ENCODE measurements at regions not wholly inside any gene's neighbourhood (a gene's known extent, or its start where the extent isn't known, plus 50 kb on each side); places are given as distances from the start of the nearest gene placed in this dataset.

- no peak for DNase-seq
Observed at GRCh38 chr5:39863926-39864552, 439.3 kb upstream of the DAB2 start.

DNA sequence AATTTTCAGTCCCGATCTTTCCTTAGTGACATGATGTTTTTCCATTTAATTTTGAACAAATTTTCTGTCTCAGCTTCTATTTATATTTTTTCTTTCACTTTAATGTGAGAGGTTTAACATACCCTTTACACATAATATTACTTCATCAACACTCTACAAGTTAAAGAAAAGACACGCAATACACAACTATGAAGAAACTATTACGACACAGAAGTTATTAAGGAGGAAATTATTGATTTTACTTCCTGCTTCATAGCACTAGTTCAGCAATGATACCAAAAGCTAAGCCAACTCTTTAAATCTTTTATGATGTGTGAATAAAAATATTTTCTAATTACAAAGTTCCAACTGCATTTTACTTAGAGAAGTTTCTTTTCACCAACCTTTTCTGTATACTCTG is 432.3 kb upstream of the DAB2 start:
- DNase-seq = no peak

GRCh38 chr5:39854771-39855410 is 430.1 kb upstream of the DAB2 start:
- DNase-seq = no peak

- no peak for DNase-seq
Observed at GRCh38 chr5:39850291-39850690, 425.5 kb upstream of the DAB2 start.

DNA sequence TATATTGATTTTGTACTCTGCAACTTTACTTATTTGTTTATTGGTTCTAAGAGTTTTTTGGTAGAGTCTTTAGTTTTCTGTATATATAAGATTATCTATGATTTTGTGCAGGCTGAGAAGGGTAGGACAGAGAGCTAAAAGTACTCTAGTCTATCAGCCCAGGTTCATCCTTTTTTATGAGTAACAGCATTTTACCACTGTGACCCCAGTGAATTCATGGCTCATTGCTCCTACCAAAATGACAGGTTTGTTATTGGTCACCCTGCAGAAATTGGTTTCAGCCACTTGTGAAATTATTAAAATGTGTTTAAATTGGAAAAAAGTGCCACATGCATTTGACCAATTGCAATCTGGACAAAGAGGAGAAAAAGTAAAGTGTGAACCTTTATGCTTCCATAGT is 421.4 kb upstream of the DAB2 start:
- DNase-seq = no peak

- DNase-seq = no peak
Observed at GRCh38 chr5:39843767-39844166, 419.0 kb upstream of the DAB2 start.

DNA sequence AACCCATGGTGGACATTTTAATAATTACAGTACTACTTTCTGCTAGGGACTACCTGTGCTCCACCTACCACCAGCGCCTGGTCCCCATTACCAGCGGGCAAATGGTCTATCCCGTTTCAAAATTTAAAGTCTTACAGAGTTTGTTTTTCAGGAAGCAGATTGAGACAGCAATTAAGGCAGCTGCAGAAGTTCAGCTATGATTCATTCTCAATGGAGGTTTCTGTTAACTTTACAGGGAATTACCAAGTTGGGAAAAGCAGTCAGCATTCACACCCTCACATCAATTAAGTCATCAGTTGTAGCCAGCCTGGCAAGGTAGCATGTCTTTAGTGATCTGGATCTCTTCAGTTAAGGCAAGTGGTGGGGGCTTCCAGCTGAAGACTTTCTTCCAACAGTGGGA is 410.6 kb upstream of the DAB2 start:
- no peak for DNase-seq

DNA sequence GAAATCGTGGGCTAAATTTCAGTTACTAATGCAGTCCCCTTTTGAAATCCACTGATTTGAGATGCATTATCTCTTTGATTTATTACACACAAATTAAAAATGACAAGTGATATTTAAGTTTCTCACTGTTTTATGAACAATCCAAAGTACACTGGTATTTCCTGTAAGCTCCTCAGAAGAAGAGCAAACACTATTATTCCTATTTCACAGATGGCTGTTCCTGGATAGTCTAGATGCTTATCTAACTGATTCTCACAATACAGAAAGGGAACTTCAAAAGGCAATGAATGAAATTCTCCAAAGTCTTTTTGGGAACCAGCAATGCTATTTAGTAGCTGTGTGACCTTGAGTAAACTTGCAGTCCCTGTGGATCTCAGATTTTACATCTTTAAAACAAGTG is 404.7 kb upstream of the DAB2 start:
- no peak for DNase-seq

DNA sequence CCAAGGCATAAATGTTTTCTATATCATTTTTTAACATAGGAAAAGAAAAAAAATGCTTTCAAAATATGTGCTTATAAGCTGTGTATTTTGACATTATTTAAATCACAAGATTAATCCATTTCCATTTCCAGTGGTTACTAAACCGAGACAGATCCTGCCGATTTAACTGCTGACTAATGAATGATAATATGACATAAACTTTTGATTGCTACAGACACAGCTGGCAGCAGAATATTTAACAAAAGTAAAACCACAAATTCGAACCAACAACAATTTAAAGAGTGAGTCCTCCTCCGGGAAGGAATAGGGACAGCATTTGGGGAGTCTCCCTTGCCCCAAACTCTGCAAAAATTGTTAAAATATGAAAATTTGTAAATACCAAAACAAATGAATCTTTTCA is 401.3 kb upstream of the DAB2 start:
- no peak for DNase-seq

DNA sequence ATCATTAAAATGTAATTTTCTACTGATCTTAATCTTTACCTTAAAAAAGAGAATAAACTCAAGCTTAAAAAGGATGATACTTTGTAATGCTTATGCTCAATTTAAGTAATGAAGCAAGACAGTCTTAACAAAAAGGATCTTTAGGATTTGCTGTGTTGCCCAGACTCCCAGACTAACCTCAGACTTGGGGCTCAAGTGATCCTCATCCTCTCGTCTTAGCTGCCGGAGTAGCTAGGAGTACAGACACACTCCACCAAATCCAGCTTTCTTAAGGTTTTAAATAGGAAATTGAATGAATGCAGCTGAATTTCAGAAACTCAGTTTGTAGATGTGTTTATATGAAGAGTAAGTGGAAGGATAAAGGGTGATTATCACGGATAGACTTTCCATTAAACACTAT is 400.5 kb upstream of the DAB2 start:
- no peak for DNase-seq

DNA sequence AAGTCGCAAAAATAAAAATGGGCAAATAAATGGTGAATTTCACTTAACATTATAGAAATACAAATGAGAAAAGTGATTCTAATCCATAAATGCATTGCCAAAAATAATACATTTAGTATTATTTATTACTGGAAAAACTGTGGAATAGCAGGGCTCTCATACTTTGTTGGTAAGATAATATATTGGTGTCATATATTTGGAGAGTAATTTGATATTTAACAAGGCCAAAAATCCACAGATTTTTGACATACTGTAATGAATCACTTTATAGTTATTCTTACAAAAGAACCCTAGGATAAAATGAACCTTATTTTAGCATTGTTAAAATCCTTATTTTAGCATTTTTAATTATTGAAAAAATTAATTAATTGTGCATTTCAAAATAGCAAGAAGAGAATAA is 397.2 kb upstream of the DAB2 start:
- no peak for DNase-seq

GRCh38 chr5:39816866-39817265 is 392.1 kb upstream of the DAB2 start:
- DNase-seq = no peak

DNA sequence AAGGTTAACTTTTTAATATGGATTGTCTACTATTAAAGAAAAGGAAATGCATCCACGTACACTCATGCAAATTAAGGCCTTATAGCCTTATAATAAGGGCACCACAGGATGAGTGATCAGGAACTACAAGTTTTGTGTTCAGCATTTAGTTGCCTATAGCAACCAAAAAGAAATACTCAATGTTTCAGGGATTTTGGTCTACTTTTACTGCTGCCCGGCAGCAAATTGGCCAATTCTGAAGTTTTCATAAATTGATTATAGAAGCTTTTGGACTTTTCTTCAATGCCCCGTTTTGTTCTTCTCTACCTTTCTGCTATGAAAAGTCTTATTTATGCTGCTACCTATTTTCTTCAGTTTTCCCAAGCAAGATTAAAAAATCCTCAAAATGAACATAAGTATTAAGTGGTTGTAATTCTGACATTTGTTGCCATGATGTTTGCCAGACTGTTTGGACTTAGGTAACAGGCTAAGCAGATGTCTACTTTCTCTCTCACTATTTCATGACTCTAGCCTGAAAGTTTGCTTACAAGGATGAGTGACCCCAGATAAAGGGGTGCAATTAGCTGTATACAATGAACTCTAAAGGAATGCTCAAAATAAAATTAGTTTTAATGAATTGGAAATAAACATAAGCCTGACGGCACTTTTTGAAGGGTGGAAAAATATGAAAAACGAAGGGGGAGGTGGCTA is 391.5 kb upstream of the DAB2 start:
- DNase-seq = no peak

- DNase-seq = no peak
Observed at GRCh38 chr5:39815711-39816110, 390.9 kb upstream of the DAB2 start.

DNA sequence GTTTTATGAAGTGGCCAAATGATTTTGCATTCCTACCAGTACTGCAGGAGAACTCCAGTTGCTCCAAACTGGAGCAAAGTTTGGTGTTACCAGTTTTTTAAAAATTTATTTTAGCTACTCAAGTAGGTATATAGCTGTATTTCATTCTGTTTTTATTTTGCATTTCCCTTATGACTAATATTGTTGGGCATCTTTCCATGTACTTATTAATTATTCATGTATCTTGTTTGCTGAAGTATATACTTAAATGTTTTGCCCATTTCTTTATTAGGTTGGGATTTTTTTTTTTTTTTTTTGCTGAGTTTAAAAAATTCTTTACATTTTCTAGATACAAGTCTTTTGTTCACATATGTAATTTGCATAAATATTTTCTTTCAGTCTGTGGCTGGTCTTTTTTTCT is 386.6 kb upstream of the DAB2 start:
- no peak for DNase-seq

GRCh38 chr5:39808656-39809055 is 383.9 kb upstream of the DAB2 start:
- DNase-seq = no peak

DNA sequence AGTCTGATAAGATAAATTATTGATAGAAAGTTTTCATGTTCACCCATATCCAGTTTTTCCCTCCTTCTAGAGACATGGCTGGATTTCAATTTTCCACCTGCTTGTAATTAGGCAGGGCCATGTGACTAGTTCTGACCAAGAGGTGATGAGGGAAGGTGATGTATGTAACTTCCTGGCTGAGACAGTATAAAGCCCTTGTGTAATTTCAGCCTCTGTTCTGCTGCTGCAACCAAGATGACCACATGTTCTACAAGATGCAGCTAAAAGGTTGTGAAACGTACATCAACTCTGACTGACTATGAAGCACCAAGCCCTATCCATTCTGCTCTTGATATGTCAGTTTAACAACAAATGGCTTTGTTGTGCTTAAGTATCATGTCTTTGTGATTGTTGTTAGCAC is 376.5 kb upstream of the DAB2 start:
- no peak for DNase-seq

- no peak for DNase-seq
Observed at GRCh38 chr5:39800042-39800601, 375.3 kb upstream of the DAB2 start.

DNA sequence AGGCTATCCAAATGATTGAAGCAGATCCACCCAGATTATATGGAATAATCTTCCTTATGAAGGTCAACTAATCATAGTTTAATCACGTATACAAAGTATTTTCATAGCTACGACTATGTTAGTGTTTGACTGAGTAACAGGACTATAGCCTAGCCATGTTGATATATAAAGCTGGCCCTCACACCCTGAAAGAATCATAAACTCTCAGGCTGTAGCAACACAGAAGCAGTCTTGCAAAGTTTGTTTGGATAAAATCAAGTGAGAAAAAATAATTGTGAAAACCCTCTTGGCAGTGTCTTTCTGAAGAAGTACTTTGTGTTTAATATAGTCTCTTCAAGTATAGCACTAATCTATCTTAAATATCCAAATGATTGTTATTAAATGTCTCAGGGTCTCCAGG is 374.5 kb upstream of the DAB2 start:
- no peak for DNase-seq

DNA sequence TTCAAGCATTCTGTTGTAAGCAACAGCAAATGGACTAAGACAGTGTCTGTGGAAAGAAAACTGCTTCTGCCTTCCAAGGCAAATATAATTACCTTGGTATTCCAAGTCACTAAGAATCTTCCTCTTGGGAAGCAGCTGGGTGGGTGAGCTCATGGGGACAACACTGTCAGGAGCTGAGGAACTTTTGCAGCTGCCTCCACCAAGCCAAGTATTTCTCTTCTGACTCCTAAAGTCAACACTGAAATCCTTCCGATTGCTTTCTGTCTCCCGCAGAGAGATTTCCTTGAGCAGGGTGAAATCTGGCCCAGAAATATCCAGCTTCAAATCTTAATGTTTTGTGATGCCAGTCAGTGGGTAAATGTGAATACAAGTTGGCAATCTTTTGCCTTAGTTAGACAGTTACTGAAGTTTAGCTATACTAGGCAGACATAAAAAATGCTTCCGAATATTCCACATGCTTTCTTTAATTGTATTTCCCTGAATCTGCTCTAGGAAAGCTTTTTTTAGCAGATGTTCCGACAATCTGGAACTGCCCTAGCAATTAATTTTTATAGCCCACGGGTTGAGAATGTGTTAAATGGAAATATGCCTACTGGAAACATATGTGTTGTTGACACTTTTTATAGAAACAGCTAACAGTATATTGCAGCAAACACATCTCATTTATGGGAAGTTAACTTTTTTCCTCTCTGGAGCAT is 369.9 kb upstream of the DAB2 start:
- no peak for DNase-seq

- DNase-seq = no peak
Observed at GRCh38 chr5:39785410-39785809, 360.6 kb upstream of the DAB2 start.

DNA sequence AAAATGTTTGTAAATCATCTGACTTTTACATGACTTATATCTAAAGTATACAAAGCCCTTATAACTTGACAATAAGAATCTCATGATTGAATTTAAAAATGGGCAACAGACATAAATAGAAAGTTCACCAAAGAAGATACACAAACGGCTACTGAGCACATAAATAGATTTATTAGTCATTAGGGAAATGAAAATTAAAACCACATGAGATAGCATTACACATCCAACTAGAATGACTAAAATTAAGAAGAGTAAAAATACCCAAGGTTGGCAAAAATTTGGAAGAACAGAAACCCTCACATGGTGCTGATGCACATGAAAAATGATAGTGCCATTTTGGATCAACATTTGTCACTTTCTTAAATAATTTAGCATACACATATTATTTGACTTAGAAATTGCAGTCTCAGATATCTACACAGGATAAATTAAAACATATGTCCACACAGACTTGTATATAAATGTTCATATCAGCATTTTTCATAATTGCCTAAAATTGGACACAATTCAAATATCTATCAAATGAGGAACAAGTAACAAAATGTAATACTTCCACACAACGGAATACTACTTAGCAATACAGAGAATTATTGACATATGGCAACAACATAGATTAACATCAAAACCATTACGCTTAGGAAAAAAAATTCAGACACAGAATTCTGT is 359.1 kb upstream of the DAB2 start:
- DNase-seq = no peak

- DNase-seq = no peak
Observed at GRCh38 chr5:39780347-39780746, 355.6 kb upstream of the DAB2 start.
